Mesothelial cell of epicardium (in vitro differentiated cells): ENCODE measurements at regions not wholly inside any gene's neighbourhood (a gene's known extent, or its start where the extent isn't known, plus 50 kb on each side); places are given as distances from the start of the nearest gene placed in this dataset.

ENCODE experiments used
- DNase-seq, 2 experiments: peaks; one replicate each; pipeline ENCODE4 v3.0.0; 2021; ENCODE audit warnings: low spot score in 2 of 2; ENCODE audit not compliant: unreplicated experiment in 2 of 2
- H3K27ac Mint-ChIP-seq: 2 replicates; pipeline ENCODE4 v1.8.0; 2021; ENCODE audit warnings: mixed read lengths
- H3K27me3 Mint-ChIP-seq: 2 replicates; pipeline ENCODE4 v1.8.0; 2021; ENCODE audit warnings: low read depth, mixed read lengths
- H3K36me3 Mint-ChIP-seq: 2 replicates; pipeline ENCODE4 v1.8.0; 2021; ENCODE audit warnings: mixed read lengths
- H3K4me1 Mint-ChIP-seq: 2 replicates; pipeline ENCODE4 v1.8.0; 2021; ENCODE audit warnings: mixed read lengths
- H3K4me3 Mint-ChIP-seq: 2 replicates; pipeline ENCODE4 v1.8.0; 2021; ENCODE audit warnings: mild to moderate bottlenecking, moderate library complexity, mixed read lengths
- H3K9me3 Mint-ChIP-seq: 2 replicates; pipeline ENCODE4 v1.8.0; 2021; ENCODE audit warnings: mixed read lengths
- TF ChIP-seq, protein P1 (sequence below): fragments of 200-600 bp; sonication (generic); IDR thresholded peaks from one replicate; pipeline ENCODE4 v1.5.0; 2021; ENCODE audit warnings: antibody characterized with exemption; ENCODE audit not compliant: unreplicated experiment

GRCh38 chr5:74235552-74235951, 405.0 kb downstream of the ENC1 start:
- H3K27ac Mint-ChIP-seq = no peak overlapping the region
- H3K27me3 Mint-ChIP-seq = no peaks in the 10 kb centered on the region
- H3K4me3 Mint-ChIP-seq = no peak overlapping the region
- H3K36me3 Mint-ChIP-seq = no peaks in the 10 kb centered on the region
- peaks cover under 1% of the 10 kb centered on the region for H3K4me1 Mint-ChIP-seq
- TF ChIP-seq, protein P1, sequence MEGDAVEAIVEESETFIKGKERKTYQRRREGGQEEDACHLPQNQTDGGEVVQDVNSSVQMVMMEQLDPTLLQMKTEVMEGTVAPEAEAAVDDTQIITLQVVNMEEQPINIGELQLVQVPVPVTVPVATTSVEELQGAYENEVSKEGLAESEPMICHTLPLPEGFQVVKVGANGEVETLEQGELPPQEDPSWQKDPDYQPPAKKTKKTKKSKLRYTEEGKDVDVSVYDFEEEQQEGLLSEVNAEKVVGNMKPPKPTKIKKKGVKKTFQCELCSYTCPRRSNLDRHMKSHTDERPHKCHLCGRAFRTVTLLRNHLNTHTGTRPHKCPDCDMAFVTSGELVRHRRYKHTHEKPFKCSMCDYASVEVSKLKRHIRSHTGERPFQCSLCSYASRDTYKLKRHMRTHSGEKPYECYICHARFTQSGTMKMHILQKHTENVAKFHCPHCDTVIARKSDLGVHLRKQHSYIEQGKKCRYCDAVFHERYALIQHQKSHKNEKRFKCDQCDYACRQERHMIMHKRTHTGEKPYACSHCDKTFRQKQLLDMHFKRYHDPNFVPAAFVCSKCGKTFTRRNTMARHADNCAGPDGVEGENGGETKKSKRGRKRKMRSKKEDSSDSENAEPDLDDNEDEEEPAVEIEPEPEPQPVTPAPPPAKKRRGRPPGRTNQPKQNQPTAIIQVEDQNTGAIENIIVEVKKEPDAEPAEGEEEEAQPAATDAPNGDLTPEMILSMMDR = no peak
- H3K9me3 Mint-ChIP-seq = peaks cover 9% of the 10 kb centered on the region
- no peak for DNase-seq

GRCh38 chr5:74233571-74233970, 407.0 kb downstream of the ENC1 start:
- no peak for DNase-seq
- TF ChIP-seq, protein P1 = no peak
- no peak overlapping the region for H3K4me3 Mint-ChIP-seq
- H3K27me3 Mint-ChIP-seq = no peaks in the 10 kb centered on the region
- no peaks in the 10 kb centered on the region for H3K4me1 Mint-ChIP-seq
- H3K9me3 Mint-ChIP-seq = peaks cover 12% of the 10 kb centered on the region
- no peaks in the 10 kb centered on the region for H3K36me3 Mint-ChIP-seq
- no peak overlapping the region for H3K27ac Mint-ChIP-seq

DNA sequence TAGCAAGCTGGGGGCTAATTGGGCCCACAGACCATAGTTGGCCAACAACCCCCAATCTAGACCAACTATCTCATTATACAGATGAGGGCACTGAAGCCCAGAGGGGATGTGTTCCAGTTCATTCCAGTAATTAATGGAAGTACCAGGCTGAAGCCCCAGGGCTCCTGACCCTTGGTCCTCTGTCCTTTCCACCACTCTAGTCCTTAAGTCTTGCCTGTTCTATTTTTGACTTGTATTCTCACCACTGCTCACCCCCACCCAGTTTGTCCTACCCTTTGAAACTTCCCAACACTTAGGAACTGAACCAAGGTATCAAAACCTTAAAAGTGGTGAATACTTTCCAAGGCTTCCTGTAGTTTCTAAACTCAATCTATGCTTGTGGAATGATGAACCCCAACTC, 407.4 kb downstream of the ENC1 start:
- Mint-ChIP-seq H3K4me3 (no peak overlapping the region), H3K4me1 (no peaks in the 10 kb centered on the region), H3K27me3 (no peaks in the 10 kb centered on the region), H3K27ac (no peak overlapping the region), H3K9me3 (peaks cover 7% of the 10 kb centered on the region), H3K36me3 (no peaks in the 10 kb centered on the region)
- no peak for DNase-seq
- TF ChIP-seq, protein P1 = no peak

DNA sequence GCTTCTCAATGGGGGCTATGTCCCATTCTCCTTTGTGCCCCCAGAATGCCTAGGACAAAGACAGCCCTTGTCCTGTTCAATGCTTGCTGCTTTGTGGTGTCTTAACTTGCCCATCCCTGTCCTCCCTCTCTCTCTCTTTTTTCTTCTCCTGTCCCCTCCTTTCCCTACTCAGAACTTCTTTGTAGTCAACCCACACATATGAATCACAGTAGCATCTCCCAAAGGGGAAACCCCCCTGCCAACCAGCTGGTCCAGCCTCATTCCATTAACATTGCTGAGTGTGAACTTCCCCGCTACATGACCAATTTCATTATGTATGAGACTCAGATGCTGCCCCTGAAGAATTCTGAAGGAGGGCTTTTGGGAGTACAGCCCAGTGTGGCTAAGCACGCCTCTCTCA, 408.3 kb downstream of the ENC1 start:
- Mint-ChIP-seq H3K4me3 (no peak overlapping the region), H3K27ac (no peak overlapping the region), H3K36me3 (no peaks in the 10 kb centered on the region), H3K4me1 (no peaks in the 10 kb centered on the region), H3K9me3 (peaks cover 7% of the 10 kb centered on the region), H3K27me3 (no peaks in the 10 kb centered on the region)
- TF ChIP-seq, protein P1 = no peak
- DNase-seq = no peak

DNA sequence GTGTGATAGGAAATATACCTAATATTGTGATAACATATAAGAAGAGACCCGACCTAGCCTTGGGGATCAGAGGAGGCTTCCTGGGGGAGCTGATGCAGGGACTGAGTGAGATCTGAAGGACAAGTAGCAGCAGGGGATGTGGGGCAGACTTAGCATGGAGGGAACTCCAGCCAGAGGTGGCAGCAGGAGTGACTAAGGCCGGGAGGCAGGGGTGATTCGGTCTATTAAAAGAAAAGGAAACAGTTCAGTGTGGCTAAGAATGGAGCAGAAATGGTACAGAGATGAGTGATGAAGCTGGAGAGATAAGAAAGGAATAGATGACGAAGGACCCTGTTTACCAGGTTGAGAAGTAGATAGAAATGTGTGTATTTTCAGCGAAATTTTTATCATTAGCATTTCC, 408.8 kb downstream of the ENC1 start:
- no peak for DNase-seq
- Mint-ChIP-seq H3K27me3 (no peaks in the 10 kb centered on the region), H3K4me1 (no peaks in the 10 kb centered on the region), H3K4me3 (no peak overlapping the region), H3K27ac (no peak overlapping the region), H3K36me3 (no peaks in the 10 kb centered on the region), H3K9me3 (peaks cover 7% of the 10 kb centered on the region)
- TF ChIP-seq, protein P1 = no peak
